H1 (cell line): ENCODE measurements at regions not wholly inside any gene's neighbourhood (a gene's known extent, or its start where the extent isn't known, plus 50 kb on each side); places are given as distances from the start of the nearest gene placed in this dataset.

Experiments used
- CTCF ChIA-PET: fragments of 300-600 bp; sonication (Branson Sonifier 250); formaldehyde crosslinking; loops from one replicate; lab custom pipeline; 2021; ENCODE audit not compliant: partially characterized antibody; lab: Charles Lee
- POLR2A ChIA-PET: fragments of 300-600 bp; sonication (Branson Sonifier 250); formaldehyde crosslinking; loops from one replicate; lab custom pipeline; 2021; ENCODE audit warnings: inconsistent platforms; ENCODE audit not compliant: partially characterized antibody; lab: Charles Lee
- DNase-seq, 2 experiments: peaks; one replicate each; pipeline versions ENCODE4 v3.0.0 to v3.0.0-alpha.2; 2010 to 2022; ENCODE audit warnings: low spot score in 2 of 2, low read depth in 1 of 2, mixed read lengths in 1 of 2
- FAIRE-seq: peaks from 2 replicates; lab custom pipeline; 2011; peaks lifted over from hg19 to GRCh38; lab: Jason Lieb, UNC
- H2AFZ ChIP-seq: 2 replicates; pipeline ENCODE4 v1.8.1; 2012; ENCODE audit warnings: low read length, inconsistent platforms
- H2AK5ac ChIP-seq: 2 replicates; pipeline ENCODE4 v1.6.1; 2013; ENCODE audit warnings: low read depth, low read length
- H2BK120ac ChIP-seq: replicated peaks from 2 replicates; pipeline ENCODE3; 2013; ENCODE audit warnings: low read depth, low read length, inconsistent platforms
- H2BK12ac ChIP-seq: 2 replicates; pipeline ENCODE4 v1.6.1; 2013; ENCODE audit warnings: low read depth, low read length
- H2BK15ac ChIP-seq: 2 replicates; pipeline ENCODE4 v1.6.1; 2013; ENCODE audit warnings: low read length
- H2BK20ac ChIP-seq: 2 replicates; pipeline ENCODE4 v1.6.1; 2013; ENCODE audit warnings: low read length
- H2BK5ac ChIP-seq: 2 replicates; pipeline ENCODE4 v1.6.1; 2013; ENCODE audit warnings: low read depth, low read length
- H3K14ac ChIP-seq: 2 replicates; pipeline ENCODE4 v1.6.1; 2013; ENCODE audit warnings: inconsistent platforms; ENCODE audit not compliant: insufficient read length
- H3K18ac ChIP-seq: 2 replicates; pipeline ENCODE4 v1.6.1; 2013; ENCODE audit warnings: low read length; ENCODE audit errors: extremely low read depth
- H3K23ac ChIP-seq: 2 replicates; pipeline ENCODE4 v1.6.1; 2013; ENCODE audit warnings: inconsistent platforms; ENCODE audit not compliant: insufficient read length
- H3K23me2 ChIP-seq: 2 replicates; pipeline ENCODE4 v1.6.1; 2013; ENCODE audit warnings: low read depth, low read length
- H3K27ac ChIP-seq: 2 replicates; pipeline ENCODE4 v1.6.1; 2011; ENCODE audit warnings: low read depth, low read length, inconsistent platforms
- H3K27me3 ChIP-seq, 4 experiments: replicated peaks in 1 of 4; 1 replicate in 1 of 4; 2 replicates in 3 of 4; pipeline versions ENCODE4 v1.6.1 to v1.8.1; 2011 to 2013; ENCODE audit warnings: low read length in 3 of 4, mild to moderate bottlenecking in 3 of 4, inconsistent platforms in 2 of 4, mixed read lengths in 2 of 4, moderate library complexity in 1 of 4; ENCODE audit not compliant: control insufficient read depth in 3 of 4, insufficient read depth in 3 of 4; ENCODE audit errors: extremely low read depth in 1 of 4
- H3K36me3 ChIP-seq, 4 experiments: 2 replicates each; pipeline versions ENCODE4 v1.6.1 to v1.8.1; 2011 to 2013; ENCODE audit warnings: mild to moderate bottlenecking in 4 of 4, low read length in 3 of 4, moderate library complexity in 2 of 4, control low read depth in 1 of 4, inconsistent platforms in 1 of 4; ENCODE audit not compliant: insufficient read depth in 4 of 4, control insufficient read depth in 2 of 4
- H3K4ac ChIP-seq: replicated peaks from 2 replicates; pipeline ENCODE3; 2013; ENCODE audit warnings: low read length, low read depth, mixed read lengths, inconsistent platforms; ENCODE audit not compliant: insufficient read length
- H3K4me1 ChIP-seq, 4 experiments: replicated peaks in 1 of 4; 1 replicate in 1 of 4; 2 replicates in 3 of 4; pipeline versions ENCODE4 v1.6.1 to v1.8.1; 2011 to 2013; ENCODE audit warnings: low read length in 3 of 4, inconsistent platforms in 2 of 4, mixed read lengths in 1 of 4; ENCODE audit not compliant: insufficient read depth in 4 of 4, control insufficient read depth in 3 of 4
- H3K4me2 ChIP-seq, 2 experiments: 2 replicates each; pipeline versions ENCODE4 v1.6.1 to v1.8.1; 2011 to 2013; ENCODE audit warnings: low read depth in 2 of 2, low read length in 2 of 2, control low read depth in 1 of 2, inconsistent platforms in 1 of 2, mild to moderate bottlenecking in 1 of 2; ENCODE audit not compliant: insufficient read depth in 1 of 2
- H3K4me3 ChIP-seq, 4 experiments: fragments of 200-600, 300-600 bp in 1 of 4; sonication (generic), shearing (Covaris generic), sonication (Bioruptor Twin) in 1 of 4; 2 replicates each; pipeline versions ENCODE4 v1.5.1 to v1.8.1; 2011 to 2016; ENCODE audit warnings: low read length in 4 of 4, low read depth in 3 of 4, control low read depth in 2 of 4, inconsistent platforms in 2 of 4, mild to moderate bottlenecking in 2 of 4, mixed read lengths in 1 of 4, moderate library complexity in 1 of 4; ENCODE audit not compliant: insufficient read depth in 2 of 4; ENCODE audit errors: extremely low read depth in 1 of 4
- H3K56ac ChIP-seq: replicated peaks from 2 replicates; pipeline ENCODE3; 2013; ENCODE audit warnings: low read depth, mild to moderate bottlenecking, mixed read lengths, low read length, inconsistent platforms; ENCODE audit not compliant: insufficient read length
- H3K79me1 ChIP-seq: 2 replicates; pipeline ENCODE4 v1.6.1; 2013; ENCODE audit warnings: low read depth, low read length, control low read depth
- H3K79me2 ChIP-seq, 2 experiments: 2 replicates each; pipeline versions ENCODE4 v1.6.1 to v1.8.1; 2012 to 2013; ENCODE audit warnings: low read length in 2 of 2, mild to moderate bottlenecking in 2 of 2, inconsistent platforms in 1 of 2; ENCODE audit not compliant: insufficient read depth in 2 of 2, control insufficient read depth in 1 of 2
- H3K9ac ChIP-seq, 4 experiments: replicated peaks in 1 of 4; 1 replicate in 1 of 4; 2 replicates in 3 of 4; pipeline versions ENCODE4 v1.6.1 to v1.8.1; 2011 to 2013; ENCODE audit warnings: low read depth in 3 of 4, low read length in 3 of 4, control low read depth in 2 of 4, mild to moderate bottlenecking in 2 of 4, moderate library complexity in 2 of 4, inconsistent platforms in 1 of 4; ENCODE audit errors: extremely low read depth in 1 of 4
- H3K9me3 ChIP-seq, 2 experiments: 2 replicates each; pipeline versions ENCODE4 v1.6.1 to v1.8.1; 2012 to 2013; ENCODE audit warnings: mild to moderate bottlenecking in 2 of 2, moderate library complexity in 2 of 2, control low read depth in 1 of 2, inconsistent platforms in 1 of 2, low read depth in 1 of 2, low read length in 1 of 2, mixed read lengths in 1 of 2; ENCODE audit not compliant: insufficient read depth in 2 of 2
- H4K20me1 ChIP-seq, 2 experiments: replicated peaks in 1 of 2; 2 replicates each; pipeline versions ENCODE3 to v1.8.1; 2011 to 2013; ENCODE audit warnings: inconsistent platforms in 2 of 2, low read length in 2 of 2, mild to moderate bottlenecking in 1 of 2; ENCODE audit not compliant: insufficient read depth in 2 of 2, control insufficient read depth in 1 of 2
- H4K5ac ChIP-seq: 2 replicates; pipeline ENCODE4 v1.6.1; 2013; ENCODE audit warnings: low read length, low read depth, mixed read lengths, inconsistent platforms; ENCODE audit not compliant: insufficient read length
- H4K8ac ChIP-seq: 2 replicates; pipeline ENCODE4 v1.8.0; 2013; ENCODE audit warnings: mild to moderate bottlenecking, moderate library complexity, low read length, inconsistent platforms; ENCODE audit not compliant: insufficient read depth; ENCODE audit errors: extremely low read depth
- H4K91ac ChIP-seq: replicated peaks from 2 replicates; pipeline ENCODE3; 2013; ENCODE audit warnings: low read length, mixed read lengths, inconsistent platforms; ENCODE audit not compliant: insufficient read length
- CHD1 ChIP-seq: IDR thresholded peaks from 2 replicates; pipeline ENCODE4 v1.6.1; 2012; ENCODE audit warnings: low read depth, low read length, improper control_type of control experiment
- KDM4A ChIP-seq: IDR thresholded peaks from one replicate; pipeline ENCODE4 v1.7.1; 2012; ENCODE audit warnings: low read depth, mild to moderate bottlenecking, moderate library complexity, low read length, inconsistent platforms; ENCODE audit not compliant: severe bottlenecking
- WGBS, 2 experiments: shearing (Covaris generic) in 1 of 2; methylation state at CpG; one replicate each; pipeline versions ENCODE4 v1.1.6 to v1.1.7; 2013 to 2015; ENCODE audit warnings: low lambda C conversion rate in 2 of 2, mixed read lengths in 2 of 2, inconsistent platforms in 1 of 2, low coverage in 1 of 2, missing lambda C conversion rate in 1 of 2; ENCODE audit not compliant: insufficient replicate concordance in 2 of 2, insufficient coverage in 1 of 2, insufficient read length in 1 of 2; ENCODE audit errors: extremely low coverage in 1 of 2, missing lambda C conversion rate in 1 of 2; 5-methylcytosine and 5-hydroxymethylcytosine counted together

DNA sequence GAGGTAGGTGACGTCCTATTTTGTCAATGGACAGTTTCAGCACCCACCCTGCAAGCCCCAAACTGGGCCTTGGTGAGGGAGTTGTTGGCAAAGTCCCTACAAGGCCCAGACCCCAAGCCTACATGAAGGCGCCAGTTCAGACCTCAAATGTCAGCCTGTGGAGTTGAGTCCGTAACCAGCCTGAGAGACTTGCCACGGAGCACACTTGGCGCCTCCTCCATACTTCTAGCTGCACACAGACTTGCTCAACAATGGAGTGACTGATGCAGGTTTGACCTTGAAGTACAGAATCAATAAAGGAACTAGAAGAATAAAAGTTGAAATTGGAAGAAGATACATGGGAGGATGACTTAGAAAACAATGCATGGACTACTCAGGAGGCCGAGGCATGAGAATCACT is 134.3 kb downstream of the PROX1 start:
- Histone ChIP-seq H3K4me1 (no peaks in the 10 kb centered on the region), H2BK120ac (no peak overlapping the region), H3K36me3 (no peaks in the 10 kb centered on the region), H3K23me2 (no peaks in the 10 kb centered on the region), H4K91ac (no peak overlapping the region), H2BK15ac (no peak overlapping the region), H3K4ac (no peak overlapping the region), H2AK5ac (no peak overlapping the region), H3K27me3 (no peaks in the 10 kb centered on the region; a peak in 1 of 7 replicates), H3K27ac (no peak overlapping the region), H2BK12ac (no peak overlapping the region), H2AFZ (no peak overlapping the region), H4K8ac (no peak overlapping the region), H3K4me3 (no peak overlapping the region), H3K14ac (no peak overlapping the region), H3K23ac (no peak overlapping the region), H3K79me2 (no peaks in the 10 kb centered on the region), H4K5ac (no peak overlapping the region), H3K4me2 (no peak overlapping the region), H3K79me1 (no peaks in the 10 kb centered on the region), H3K9me3 (peaks cover 10 to 11% of the 10 kb centered on the region in 2 experiments), H2BK20ac (no peak overlapping the region), H3K9ac (no peak overlapping the region), H2BK5ac (no peak overlapping the region), H4K20me1 (no peaks in the 10 kb centered on the region), H3K18ac (no peak overlapping the region), H3K56ac (no peak overlapping the region)
- FAIRE-seq = no peak
- no peak for DNase-seq
- CTCF ChIA-PET = interaction anchor here (0.7 to 2.4 kb wide), 15 partner anchors 37 to 1000 kb away, joined by 3 to 11 read pairs (median 4); no protein-coding TSS in a partner anchor
- WGBS, 2 experiments = 87% methylated on average over 6 of the region's 6 CpGs; no CpG with 5 or more reads in 1 of the 2 experiments
- POLR2A ChIA-PET = no interaction called here
- TF ChIP-seq CHD1 = no peak
- no peak for TF ChIP-seq KDM4A
